SH-SY5Y (cell line): ENCODE measurements at regions not wholly inside any gene's neighbourhood (a gene's known extent, or its start where the extent isn't known, plus 50 kb on each side); places are given as distances from the start of the nearest gene placed in this dataset.

Experiments
- GATA2 ChIP-seq: IDR thresholded peaks from 2 replicates; pipeline ENCODE4 v1.6.1; 2011; ENCODE audit warnings: mild to moderate bottlenecking, low read depth, low read length
- GATA3 ChIP-seq: IDR thresholded peaks from 2 replicates; pipeline ENCODE4 v1.6.1; 2011; ENCODE audit warnings: low read depth, mild to moderate bottlenecking, low read length, moderate library complexity

- TF ChIP-seq GATA2 (no peak), GATA3 (no peak)
Observed at GRCh38 chr14:26655128-26655527, 57.3 kb upstream of the NOVA1 start.

- TF ChIP-seq GATA3 (no peak), GATA2 (no peak)
Observed at GRCh38 chr14:26663506-26663905, 65.7 kb upstream of the NOVA1 start.

- no peak for TF ChIP-seq GATA3
- TF ChIP-seq GATA2 = no peak
Observed at GRCh38 chr14:26685401-26685800, 87.6 kb upstream of the NOVA1 start.

GRCh38 chr14:26687301-26687837 is 89.5 kb upstream of the NOVA1 start:
- no peak for TF ChIP-seq GATA3
- no peak for TF ChIP-seq GATA2

GRCh38 chr14:26694521-26694920 is 96.7 kb upstream of the NOVA1 start:
- TF ChIP-seq GATA3 = no peak
- no peak for TF ChIP-seq GATA2

- TF ChIP-seq GATA3 (no peak), GATA2 (no peak)
Observed at GRCh38 chr14:26702721-26703230, 104.9 kb upstream of the NOVA1 start.

GRCh38 chr14:26703686-26704366 is 106.0 kb upstream of the NOVA1 start:
- no peak for TF ChIP-seq GATA2
- no peak for TF ChIP-seq GATA3

GRCh38 chr14:26707234-26707633 is 109.4 kb upstream of the NOVA1 start:
- TF ChIP-seq GATA3 = no peak
- no peak for TF ChIP-seq GATA2

- TF ChIP-seq GATA2 = no peak
- no peak for TF ChIP-seq GATA3
Observed at GRCh38 chr14:26709019-26709418, 111.2 kb upstream of the NOVA1 start.

GRCh38 chr14:26719514-26719913 is 121.7 kb upstream of the NOVA1 start:
- TF ChIP-seq GATA2 (no peak), GATA3 (no peak)

GRCh38 chr14:26722258-26722657 is 124.4 kb upstream of the NOVA1 start:
- TF ChIP-seq GATA3 (no peak), GATA2 (no peak)

GRCh38 chr14:26729851-26730250 is 132.0 kb upstream of the NOVA1 start:
- TF ChIP-seq GATA3 (no peak), GATA2 (no peak)

GRCh38 chr14:26730929-26731618 is 133.2 kb upstream of the NOVA1 start:
- TF ChIP-seq GATA2 = no peak
- TF ChIP-seq GATA3 = no peak

- no peak for TF ChIP-seq GATA2
- no peak for TF ChIP-seq GATA3
Observed at GRCh38 chr14:26735811-26736210, 138.0 kb upstream of the NOVA1 start.

GRCh38 chr14:26738571-26738970 is 140.7 kb upstream of the NOVA1 start:
- TF ChIP-seq GATA3 (no peak), GATA2 (no peak)
